ENCODE measurements at regions not wholly inside any gene's neighbourhood (a gene's known extent, or its start where the extent isn't known, plus 50 kb on each side); places are given as distances from the start of the nearest gene placed in this dataset.

- TF ChIP-seq POLR2A (IDR thresholded peaks at IDR 0.05) = no peak
- TF ChIP-seq CTCF (IDR thresholded peaks at IDR 0.05) = no peak
Observed at GRCh38 chr17:52537421-52537820, 378.9 kb upstream of the CA10 start.

Measured in esophagus squamous epithelium (tissue), 4 donors.